Activated T-cell treated with anti-CD3 and anti-CD28 coated beads, Interleukin-2, amount 50 U/mL, for 4 hours (primary cell): ENCODE measurements at regions not wholly inside any gene's neighbourhood (a gene's known extent, or its start where the extent isn't known, plus 50 kb on each side); places are given as distances from the start of the nearest gene placed in this dataset.

ENCODE experiments used
- ATAC-seq, 2 donors: fragments of 200-7000 bp; cut with Tn5 transposase; one replicate each; pipeline ENCODE4 v1.10.0; 2021
- DNase-seq: peaks from one replicate; pipeline ENCODE4 v3.0.0-alpha.2; 2020
- H3K27me3 Mint-ChIP-seq: one replicate; pipeline ENCODE4 v1.8.0; 2021; ENCODE audit warnings: low read depth, mixed read lengths
- H3K36me3 Mint-ChIP-seq: one replicate; pipeline ENCODE4 v1.8.0; 2022; ENCODE audit warnings: mixed read lengths; ENCODE audit not compliant: insufficient read depth
- H3K4me1 Mint-ChIP-seq: one replicate; pipeline ENCODE4 v1.8.0; 2021; ENCODE audit warnings: low read depth, mixed read lengths
- H3K4me3 Mint-ChIP-seq: one replicate; pipeline ENCODE4 v1.8.0; 2021; ENCODE audit warnings: mild to moderate bottlenecking, moderate library complexity, mixed read lengths
- H3K9me3 Mint-ChIP-seq: one replicate; pipeline ENCODE4 v1.8.0; 2021; ENCODE audit warnings: mixed read lengths

GRCh38 chr5:3020426-3020825 is 268.9 kb upstream of the IRX2 start:
- Mint-ChIP-seq H3K27me3 (no peaks in the 10 kb centered on the region), H3K9me3 (peaks cover 4% of the 10 kb centered on the region), H3K4me1 (no peaks in the 10 kb centered on the region), H3K4me3 (no peak overlapping the region), H3K36me3 (no peaks in the 10 kb centered on the region)
- ATAC-seq = no peak
- DNase-seq = no peak

GRCh38 chr5:3019045-3019444 is 267.6 kb upstream of the IRX2 start:
- no peak overlapping the region for H3K4me3 Mint-ChIP-seq

GRCh38 chr5:3011764-3012017 is 260.2 kb upstream of the IRX2 start:
- DNase-seq (no peak), ATAC-seq (no peak)
- H3K4me1 Mint-ChIP-seq = no peaks in the 10 kb centered on the region
- H3K36me3 Mint-ChIP-seq = no peaks in the 10 kb centered on the region
- H3K27me3 Mint-ChIP-seq = no peaks in the 10 kb centered on the region
- H3K9me3 Mint-ChIP-seq = no peaks in the 10 kb centered on the region
- no peak overlapping the region for H3K4me3 Mint-ChIP-seq

More at GRCh38 chr5:3019045-3019444, 267.6 kb upstream of the IRX2 start:
- no peaks in the 10 kb centered on the region for H3K4me1 Mint-ChIP-seq
- no peaks in the 10 kb centered on the region for H3K27me3 Mint-ChIP-seq
- H3K36me3 Mint-ChIP-seq = no peaks in the 10 kb centered on the region
- DNase-seq = no peak
- no peak for ATAC-seq
- H3K9me3 Mint-ChIP-seq = peaks cover 4% of the 10 kb centered on the region

- no peaks in the 10 kb centered on the region for H3K27me3 Mint-ChIP-seq
- no peak overlapping the region for H3K4me3 Mint-ChIP-seq
- H3K36me3 Mint-ChIP-seq = no peaks in the 10 kb centered on the region
- H3K4me1 Mint-ChIP-seq = no peaks in the 10 kb centered on the region
- no peak for DNase-seq
- ATAC-seq = no peak
- no peaks in the 10 kb centered on the region for H3K9me3 Mint-ChIP-seq
Measured at GRCh38 chr5:3010953-3011763, 259.7 kb upstream of the IRX2 start.

- H3K36me3 Mint-ChIP-seq = no peaks in the 10 kb centered on the region
- ATAC-seq (no peak), DNase-seq (no peak)
- no peaks in the 10 kb centered on the region for H3K27me3 Mint-ChIP-seq
- no peak overlapping the region for H3K4me3 Mint-ChIP-seq
- H3K9me3 Mint-ChIP-seq = no peaks in the 10 kb centered on the region
- H3K4me1 Mint-ChIP-seq = no peaks in the 10 kb centered on the region
Measured at GRCh38 chr5:3010301-3010952, 258.9 kb upstream of the IRX2 start.

- no peaks in the 10 kb centered on the region for H3K27me3 Mint-ChIP-seq
- no peaks in the 10 kb centered on the region for H3K36me3 Mint-ChIP-seq
- no peaks in the 10 kb centered on the region for H3K4me1 Mint-ChIP-seq
- H3K4me3 Mint-ChIP-seq = no peak overlapping the region
- no peak for ATAC-seq
- no peak for DNase-seq
- H3K9me3 Mint-ChIP-seq = no peaks in the 10 kb centered on the region
Measured at GRCh38 chr5:3009605-3010004, 258.1 kb upstream of the IRX2 start.

DNA sequence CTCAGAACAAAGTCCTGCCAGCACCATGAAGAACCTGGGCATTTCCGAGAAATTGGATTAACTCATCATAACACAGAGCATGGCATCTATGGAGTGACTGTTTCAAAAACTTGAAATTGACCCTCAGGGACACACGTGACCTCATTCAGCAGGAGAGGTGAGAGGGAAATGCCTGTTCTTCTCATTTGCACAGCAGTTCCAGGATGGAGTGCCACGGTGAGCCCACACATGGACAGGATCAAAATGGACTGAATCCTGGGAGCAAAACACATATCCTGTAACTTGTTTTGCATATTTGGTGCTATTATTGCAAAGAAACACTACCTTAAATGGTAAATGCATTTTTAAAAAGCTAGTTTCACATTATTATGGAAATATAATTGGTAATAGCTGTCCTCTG is 256.1 kb upstream of the IRX2 start:
- ATAC-seq = no peak

GRCh38 chr5:3006961-3007551 is 255.6 kb upstream of the IRX2 start:
- Mint-ChIP-seq H3K9me3 (no peaks in the 10 kb centered on the region), H3K4me3 (no peak overlapping the region), H3K27me3 (no peaks in the 10 kb centered on the region), H3K36me3 (no peaks in the 10 kb centered on the region), H3K4me1 (no peaks in the 10 kb centered on the region)
- no peak for ATAC-seq
- DNase-seq = no peak

More for the DNA sequence above, 256.1 kb upstream of the IRX2 start:
- Mint-ChIP-seq H3K36me3 (no peaks in the 10 kb centered on the region), H3K4me1 (no peaks in the 10 kb centered on the region), H3K4me3 (no peak overlapping the region), H3K27me3 (no peaks in the 10 kb centered on the region), H3K9me3 (no peaks in the 10 kb centered on the region)
- DNase-seq = no peak

- no peak overlapping the region for H3K4me3 Mint-ChIP-seq
- peaks cover 5% of the 10 kb centered on the region for H3K9me3 Mint-ChIP-seq
- ATAC-seq (no peak), DNase-seq (no peak)
- no peaks in the 10 kb centered on the region for H3K4me1 Mint-ChIP-seq
- H3K27me3 Mint-ChIP-seq = no peaks in the 10 kb centered on the region
- H3K36me3 Mint-ChIP-seq = no peaks in the 10 kb centered on the region
Measured at GRCh38 chr5:3006526-3006925, 255.0 kb upstream of the IRX2 start.

DNA sequence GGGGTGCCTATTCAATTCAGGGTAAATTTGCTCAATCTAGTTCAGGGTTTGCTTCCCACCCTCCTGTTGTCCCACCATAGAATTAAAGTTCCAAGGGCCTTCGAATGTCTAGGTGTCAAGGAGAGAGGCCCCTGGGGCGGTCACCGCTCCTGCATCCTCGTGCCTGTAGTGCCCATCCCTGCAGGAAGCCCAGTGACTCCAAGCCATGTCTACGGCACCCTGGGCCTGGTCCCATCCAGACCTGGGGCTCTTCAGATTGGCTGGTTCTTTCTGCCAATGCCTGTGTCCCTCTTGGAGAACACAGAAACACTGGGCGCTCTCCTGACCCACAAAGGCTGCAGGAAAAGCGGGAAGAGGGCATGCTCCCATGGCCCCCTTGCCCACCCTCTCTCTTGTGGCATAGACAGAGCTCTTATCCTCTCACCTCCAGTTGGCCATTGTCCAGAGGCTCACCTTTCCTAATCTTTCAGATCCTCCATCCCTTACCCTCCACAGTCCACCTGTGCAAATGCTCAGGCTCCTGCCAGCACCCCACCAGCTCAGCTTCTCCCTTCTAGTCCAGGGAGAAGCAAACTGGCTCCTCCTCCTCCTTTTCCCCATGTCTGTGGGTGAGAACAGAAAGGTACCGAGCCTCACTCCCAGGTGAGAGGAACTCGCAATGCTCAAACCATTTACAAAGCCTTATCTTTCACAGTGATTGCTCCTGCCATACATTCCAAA is 253.0 kb upstream of the IRX2 start:
- DNase-seq (no peak), ATAC-seq (no peak)
- Mint-ChIP-seq H3K4me1 (no peaks in the 10 kb centered on the region), H3K4me3 (no peak overlapping the region), H3K36me3 (no peaks in the 10 kb centered on the region), H3K9me3 (peaks cover 8% of the 10 kb centered on the region), H3K27me3 (no peaks in the 10 kb centered on the region)

DNA sequence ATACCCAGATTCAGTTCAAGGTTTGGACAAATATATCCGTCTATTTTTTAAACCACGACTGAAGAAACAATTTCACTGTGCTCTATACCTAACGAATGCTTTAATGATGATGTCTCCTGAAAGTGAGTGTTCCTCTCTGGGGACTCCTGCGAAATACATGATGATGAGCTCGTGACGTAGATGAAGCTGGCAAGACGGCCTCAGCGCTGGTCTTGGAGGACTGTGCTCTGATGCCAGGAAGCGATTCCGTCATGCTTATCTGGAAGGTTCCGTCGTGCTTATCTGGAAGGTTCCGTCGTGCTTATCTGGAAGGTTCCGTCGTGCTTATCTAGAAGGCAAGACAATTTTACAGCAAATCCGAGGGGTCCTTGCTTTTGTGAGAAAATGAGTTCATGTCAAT is 250.8 kb upstream of the IRX2 start:
- Mint-ChIP-seq H3K4me1 (no peaks in the 10 kb centered on the region), H3K27me3 (no peaks in the 10 kb centered on the region), H3K9me3 (peaks cover 8% of the 10 kb centered on the region), H3K4me3 (no peak overlapping the region), H3K36me3 (no peaks in the 10 kb centered on the region)
- ATAC-seq (no peak), DNase-seq (no peak)

DNA sequence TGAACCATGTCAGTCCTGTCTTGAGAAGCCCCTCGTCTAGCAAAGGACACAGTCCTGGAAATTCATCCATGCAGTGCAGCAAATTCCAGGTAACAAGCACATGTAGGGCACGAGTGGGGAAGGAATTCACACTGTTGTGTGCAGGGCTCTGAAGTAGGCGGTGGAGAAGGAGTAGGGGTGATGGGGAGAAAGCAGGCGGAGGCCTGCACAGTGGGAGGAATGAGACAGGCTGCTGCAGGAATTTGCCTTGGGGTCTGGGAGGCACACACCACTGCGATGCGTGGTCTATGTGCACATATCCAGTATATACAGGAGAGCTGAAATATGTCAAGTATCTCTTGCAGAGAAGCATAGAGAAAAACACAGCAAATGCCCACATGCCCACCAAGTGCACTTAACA is 249.2 kb upstream of the IRX2 start:
- no peaks in the 10 kb centered on the region for H3K27me3 Mint-ChIP-seq
- DNase-seq = no peak
- H3K4me1 Mint-ChIP-seq = no peaks in the 10 kb centered on the region
- no peak overlapping the region for H3K4me3 Mint-ChIP-seq
- ATAC-seq = no peak
- peaks cover 8% of the 10 kb centered on the region for H3K9me3 Mint-ChIP-seq
- H3K36me3 Mint-ChIP-seq = no peaks in the 10 kb centered on the region

- Mint-ChIP-seq H3K4me3 (no peak overlapping the region), H3K27me3 (no peaks in the 10 kb centered on the region), H3K36me3 (no peaks in the 10 kb centered on the region), H3K4me1 (no peaks in the 10 kb centered on the region), H3K9me3 (peaks cover 8% of the 10 kb centered on the region)
- DNase-seq = no peak
- ATAC-seq = no peak
Measured at GRCh38 chr5:2999926-3000325, 248.4 kb upstream of the IRX2 start.

DNA sequence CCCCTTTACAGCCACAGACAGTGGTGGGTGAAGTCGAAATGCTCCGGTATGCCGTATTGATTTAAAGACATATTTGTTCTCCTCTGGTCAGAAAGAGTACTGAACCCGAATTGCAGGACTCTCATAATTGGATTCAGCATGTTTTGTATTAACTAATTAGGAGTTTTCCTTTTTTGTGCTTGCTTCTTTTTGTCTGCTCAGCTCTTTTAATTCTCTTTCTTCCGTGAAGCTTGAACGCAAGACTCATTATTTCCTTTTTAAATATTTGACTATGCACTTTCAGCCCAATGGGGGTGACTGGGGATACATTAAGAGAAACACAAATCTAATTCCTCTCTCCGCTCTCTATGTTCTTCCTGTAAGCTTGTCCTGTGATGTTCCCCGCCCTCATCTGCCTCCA is 246.6 kb upstream of the IRX2 start:
- DNase-seq (no peak), ATAC-seq (no peak)
- Mint-ChIP-seq H3K4me3 (no peak overlapping the region), H3K36me3 (no peaks in the 10 kb centered on the region), H3K4me1 (no peaks in the 10 kb centered on the region), H3K27me3 (no peaks in the 10 kb centered on the region), H3K9me3 (peaks cover 12% of the 10 kb centered on the region)

DNA sequence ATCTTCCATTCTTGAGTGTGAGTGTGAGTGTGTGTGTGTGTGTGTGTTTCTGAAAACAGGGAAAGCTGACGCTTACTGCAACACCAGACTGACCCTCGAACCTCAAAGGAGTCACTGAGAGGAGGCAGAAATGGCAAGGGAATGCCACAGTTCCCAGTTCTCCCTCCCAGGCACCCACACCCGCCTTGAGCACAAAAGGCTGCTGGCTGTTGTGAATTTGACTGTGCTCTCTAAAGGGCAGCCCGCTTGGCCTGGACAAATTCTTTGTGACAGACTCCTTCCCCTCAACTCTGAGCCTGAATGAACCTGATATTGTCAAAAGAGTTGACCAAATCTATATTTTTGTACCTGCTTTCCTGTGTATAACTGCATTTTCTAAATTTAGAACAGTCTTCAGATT is 245.7 kb upstream of the IRX2 start:
- peaks cover 16% of the 10 kb centered on the region for H3K9me3 Mint-ChIP-seq
- ATAC-seq (no peak), DNase-seq (no peak)
- no peaks in the 10 kb centered on the region for H3K36me3 Mint-ChIP-seq
- H3K27me3 Mint-ChIP-seq = no peaks in the 10 kb centered on the region
- H3K4me1 Mint-ChIP-seq = no peaks in the 10 kb centered on the region
- H3K4me3 Mint-ChIP-seq = no peak overlapping the region
